Endodermal cell (in vitro differentiated cells): ENCODE measurements at regions not wholly inside any gene's neighbourhood (a gene's known extent, or its start where the extent isn't known, plus 50 kb on each side); places are given as distances from the start of the nearest gene placed in this dataset.
A peak's percentile ranks its signal among the peaks of the same experiment; 100 is the strongest.
"Not testable (repeated sequence)": the region's sequence is repeated elsewhere in the genome, so short reads cannot be mapped to it uniquely, and the experiment has no call there.

Experiments
- DNase-seq: peaks from one replicate; pipeline ENCODE4 v3.0.0-alpha.2; 2017
- H3K27ac ChIP-seq: 2 replicates; pipeline ENCODE4 v1.5.1; 2013; ENCODE audit warnings: mild to moderate bottlenecking, low read depth, low read length, moderate library complexity
- H3K27me3 ChIP-seq: 2 replicates; pipeline ENCODE4 v1.6.1; 2013; ENCODE audit warnings: mild to moderate bottlenecking, low read length, moderate library complexity; ENCODE audit not compliant: insufficient read depth, control insufficient read depth, poor library complexity, severe bottlenecking
- H3K36me3 ChIP-seq: 2 replicates; pipeline ENCODE4 v1.7.0; 2013; ENCODE audit warnings: mild to moderate bottlenecking, low read length, moderate library complexity; ENCODE audit not compliant: control insufficient read depth, insufficient read depth
- H3K4me1 ChIP-seq: one replicate; pipeline ENCODE4 v1.7.0; 2013; ENCODE audit warnings: low read length; ENCODE audit not compliant: control insufficient read depth, insufficient read depth
- H3K4me3 ChIP-seq: 2 replicates; pipeline ENCODE4 v1.5.1; 2013; ENCODE audit warnings: mild to moderate bottlenecking, low read length, moderate library complexity
- H3K9ac ChIP-seq: 2 replicates; pipeline ENCODE4 v1.6.1; 2013; ENCODE audit warnings: mild to moderate bottlenecking, low read length, moderate library complexity; ENCODE audit not compliant: poor library complexity, severe bottlenecking; ENCODE audit errors: extremely low read depth
- H3K9me3 ChIP-seq: 2 replicates; pipeline ENCODE4 v1.6.1; 2013; ENCODE audit warnings: mild to moderate bottlenecking, low read length, moderate library complexity; ENCODE audit not compliant: control insufficient read depth
- H3K27ac Mint-ChIP-seq: 2 replicates; pipeline ENCODE4 v1.8.0; 2020; ENCODE audit warnings: mixed read lengths
- H3K27me3 Mint-ChIP-seq: 2 replicates; pipeline ENCODE4 v1.8.0; 2021; ENCODE audit warnings: mild to moderate bottlenecking, mixed read lengths; ENCODE audit not compliant: insufficient read depth
- H3K36me3 Mint-ChIP-seq: 2 replicates; pipeline ENCODE4 v1.8.0; 2020; ENCODE audit warnings: low read depth, mixed read lengths
- H3K4me1 Mint-ChIP-seq: 2 replicates; pipeline ENCODE4 v1.8.0; 2020; ENCODE audit warnings: mixed read lengths
- H3K4me3 Mint-ChIP-seq: 2 replicates; pipeline ENCODE4 v1.8.0; 2020; ENCODE audit warnings: mild to moderate bottlenecking, moderate library complexity, mixed read lengths
- H3K9me3 Mint-ChIP-seq: 2 replicates; pipeline ENCODE4 v1.8.0; 2020; ENCODE audit warnings: mild to moderate bottlenecking, mixed read lengths
- CTCF ChIP-seq: fragments of 200-600 bp; sonication (generic); conservative IDR thresholded peaks from 2 replicates; pipeline ENCODE4 v1.5.0; 2021; ENCODE audit warnings: antibody characterized with exemption, mild to moderate bottlenecking
- WGBS, 2 experiments: methylation state at CpG; one replicate each; pipeline versions ENCODE4 v1.1.5 to v1.1.7; 2013; ENCODE audit warnings: missing lambda C conversion rate in 2 of 2, mixed read lengths in 1 of 2; ENCODE audit not compliant: insufficient coverage in 1 of 2, insufficient read length in 1 of 2; 5-methylcytosine and 5-hydroxymethylcytosine counted together

DNA sequence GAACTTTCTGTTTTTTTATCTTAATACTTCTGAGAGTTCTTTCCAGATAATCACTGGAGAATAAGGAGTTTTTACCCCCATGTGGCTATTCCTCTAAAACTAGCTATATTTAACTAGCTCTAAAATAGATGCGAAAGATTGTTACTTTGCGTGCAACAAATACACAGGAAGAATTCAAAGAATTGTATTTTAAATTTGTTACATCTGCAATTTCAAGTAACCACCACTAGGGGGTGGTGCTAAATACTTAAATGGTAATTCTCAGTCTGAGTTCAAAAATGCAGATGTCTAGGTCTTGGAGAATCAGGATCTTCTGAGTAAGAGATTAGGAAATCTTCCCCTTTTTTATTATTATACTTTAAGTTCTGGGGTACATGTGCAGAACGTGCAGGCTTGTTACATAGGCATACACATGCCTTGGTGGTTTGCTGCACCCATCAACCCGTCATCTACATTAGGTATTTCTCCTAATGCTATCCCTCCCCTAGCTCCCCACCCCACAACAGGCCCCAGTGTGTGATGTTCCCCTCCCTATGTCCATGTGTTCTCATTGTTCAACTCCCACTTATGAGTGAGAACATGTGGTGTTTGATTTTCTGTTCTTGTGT, 346.9 kb downstream of the GOLGA6L6 start:
- not testable (repeated sequence) for H3K27me3 ChIP-seq, H3K4me1 ChIP-seq, H3K27ac ChIP-seq, H3K9ac ChIP-seq, H3K4me1 Mint-ChIP-seq, H3K4me3 ChIP-seq, H3K4me3 Mint-ChIP-seq, H3K36me3 ChIP-seq, H3K27me3 Mint-ChIP-seq, H3K27ac Mint-ChIP-seq, H3K36me3 Mint-ChIP-seq, DNase-seq
- 94% methylated on average over 3 of the region's 4 CpGs; no CpG with 5 or more reads in 1 of the 2 experiments for WGBS, 2 experiments
- TF ChIP-seq CTCF: peak; percentile 76
- peaks cover 29% of the 10 kb centered on the region for H3K9me3 Mint-ChIP-seq
- H3K9me3 ChIP-seq: peaks cover 54% of the 10 kb centered on the region

- TF ChIP-seq CTCF: peak; percentile 61
- not testable (repeated sequence) for H3K4me1 ChIP-seq, H3K36me3 ChIP-seq, H3K27ac Mint-ChIP-seq, DNase-seq, H3K27me3 ChIP-seq, H3K4me3 ChIP-seq, H3K27me3 Mint-ChIP-seq, H3K27ac ChIP-seq, H3K4me3 Mint-ChIP-seq, H3K36me3 Mint-ChIP-seq, H3K4me1 Mint-ChIP-seq, H3K9ac ChIP-seq
- peaks cover 29% of the 10 kb centered on the region for H3K9me3 Mint-ChIP-seq
- peaks cover 65% of the 10 kb centered on the region for H3K9me3 ChIP-seq
- WGBS, 2 experiments: 68 to 69% methylated on average over 9 to 15 of the region's 16 CpGs
Observed at GRCh38 chr15:20192982-20193929, 348.3 kb downstream of the GOLGA6L6 start.

DNA sequence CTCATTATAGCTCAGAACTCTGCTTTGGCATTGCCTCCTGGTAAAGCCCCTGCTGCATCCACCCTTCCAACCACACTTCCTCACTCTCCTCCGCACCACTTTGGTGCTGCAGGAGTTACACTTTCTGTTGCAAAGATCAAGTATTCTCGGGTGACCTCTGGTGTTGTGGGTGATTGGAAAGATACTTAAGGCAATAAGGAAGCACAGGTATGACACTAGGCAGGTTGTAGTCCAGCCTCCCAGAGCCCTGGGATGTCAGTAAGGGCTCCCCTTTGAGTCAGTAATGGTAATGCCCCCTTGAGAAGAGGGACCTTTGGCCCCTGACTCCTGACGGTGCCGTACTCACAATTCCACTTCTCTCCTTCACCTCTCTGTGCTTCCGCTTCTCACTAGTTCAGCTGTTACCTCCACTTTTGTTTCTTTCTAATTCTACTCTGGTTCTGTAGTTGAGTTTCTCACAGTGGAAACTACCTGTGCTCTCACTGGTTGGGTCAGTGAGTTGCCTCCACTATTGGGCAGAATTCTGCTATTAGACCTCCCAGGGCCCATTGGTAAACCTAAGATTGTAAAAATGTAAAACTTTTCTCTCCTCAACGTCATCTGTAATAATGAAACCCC, 350.0 kb downstream of the GOLGA6L6 start:
- not testable (repeated sequence) for H3K27ac Mint-ChIP-seq, H3K27ac ChIP-seq, H3K27me3 ChIP-seq, H3K4me1 ChIP-seq, H3K36me3 Mint-ChIP-seq, DNase-seq, H3K4me1 Mint-ChIP-seq, H3K4me3 Mint-ChIP-seq, H3K36me3 ChIP-seq, H3K4me3 ChIP-seq, H3K9ac ChIP-seq, H3K27me3 Mint-ChIP-seq
- H3K9me3 Mint-ChIP-seq: peaks cover 29% of the 10 kb centered on the region
- H3K9me3 ChIP-seq: peaks cover 70% of the 10 kb centered on the region
- WGBS, 2 experiments: 46 to 68% methylated on average over 2 to 6 of the region's 6 CpGs

DNA sequence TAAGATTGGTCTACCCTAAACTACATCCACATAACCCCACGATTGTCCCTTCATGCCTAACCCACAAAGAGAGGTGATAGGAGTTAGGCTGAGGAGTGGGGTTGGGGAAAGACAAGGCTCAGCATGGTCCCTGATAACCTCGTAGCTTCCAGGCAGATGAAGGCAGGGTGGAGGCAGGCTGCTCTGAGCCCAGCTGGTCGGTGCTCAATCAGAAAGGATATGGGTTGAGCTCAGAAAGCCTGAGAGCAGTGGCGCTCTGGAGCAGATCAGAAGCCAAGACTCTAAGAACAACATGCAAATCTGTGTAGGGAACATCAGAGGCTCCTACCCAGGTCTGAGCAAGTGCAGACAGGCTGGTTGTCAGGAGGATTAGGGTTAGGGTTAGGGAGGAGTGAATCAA, 353.0 kb downstream of the GOLGA6L6 start:
- not testable (repeated sequence) for H3K4me3 Mint-ChIP-seq, H3K27me3 Mint-ChIP-seq, H3K4me1 ChIP-seq, H3K36me3 Mint-ChIP-seq, H3K9ac ChIP-seq, H3K4me3 ChIP-seq, H3K27ac ChIP-seq, H3K27ac Mint-ChIP-seq, H3K27me3 ChIP-seq, H3K36me3 ChIP-seq, DNase-seq, H3K4me1 Mint-ChIP-seq
- H3K9me3 Mint-ChIP-seq: peaks cover 34% of the 10 kb centered on the region
- H3K9me3 ChIP-seq: peaks cover 54% of the 10 kb centered on the region
- whole genome bisulfite sequencing, 2 experiments: 52 to 54% methylated on average over 3 to 4 of the region's 4 CpGs

DNA sequence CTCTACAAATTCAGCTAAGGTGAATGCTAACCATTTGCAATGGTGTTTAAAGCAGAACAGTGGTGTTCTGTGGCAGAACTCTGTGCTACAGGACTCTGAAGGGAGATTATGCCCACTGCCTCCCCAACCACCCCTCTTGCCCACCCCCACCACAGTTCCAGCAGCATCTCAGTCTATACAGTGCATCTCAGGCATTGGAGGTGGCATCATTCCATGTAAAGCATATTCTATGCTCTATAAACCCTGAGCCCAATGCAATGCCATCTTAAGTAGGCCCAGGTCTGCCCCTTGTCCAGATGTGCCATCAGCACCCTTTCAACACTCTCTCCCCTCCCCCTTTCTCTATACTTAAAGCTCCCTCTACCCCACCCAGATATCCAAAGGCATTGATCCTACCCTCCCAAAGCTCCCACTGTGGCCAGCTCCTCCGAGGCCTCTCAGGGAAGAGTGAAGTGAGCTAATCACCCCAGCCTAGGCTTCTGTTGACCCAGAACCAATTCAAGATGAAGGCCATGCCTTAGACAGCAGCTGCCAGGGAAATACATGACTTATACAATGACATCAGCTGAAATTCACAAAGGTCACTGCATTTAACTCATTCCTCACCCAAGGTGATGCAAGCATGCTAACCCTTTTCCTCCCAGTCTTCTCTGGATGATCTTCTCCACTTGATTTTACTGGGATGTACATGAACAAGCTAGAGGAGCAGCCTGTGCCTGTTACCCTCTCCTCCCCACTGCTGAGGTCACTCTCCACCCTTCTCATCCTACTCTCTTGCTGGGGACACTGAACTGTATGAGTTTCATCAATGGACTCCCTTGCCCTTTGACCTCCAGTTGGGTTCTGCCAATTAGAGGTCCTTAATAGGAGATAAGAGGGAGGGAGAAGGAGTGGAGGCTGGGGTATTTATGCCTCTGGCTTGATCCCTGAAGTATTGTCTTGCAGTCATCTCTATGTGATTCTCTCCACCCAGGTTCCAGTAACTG, 353.9 kb downstream of the GOLGA6L6 start:
- H3K9ac ChIP-seq, DNase-seq, H3K4me1 Mint-ChIP-seq, H3K4me3 ChIP-seq, H3K4me3 Mint-ChIP-seq, H3K27ac ChIP-seq, H3K27me3 Mint-ChIP-seq, H3K4me1 ChIP-seq, H3K27me3 ChIP-seq, H3K36me3 Mint-ChIP-seq, H3K27ac Mint-ChIP-seq, H3K36me3 ChIP-seq: not testable (repeated sequence)
- peaks cover 44% of the 10 kb centered on the region for H3K9me3 ChIP-seq
- 73 to 80% methylated on average over 1 of the region's 1 CpG for WGBS, 2 experiments
- H3K9me3 Mint-ChIP-seq: peaks cover 33% of the 10 kb centered on the region
